ENCODE measurements at regions not wholly inside any gene's neighbourhood (a gene's known extent, or its start where the extent isn't known, plus 50 kb on each side); places are given as distances from the start of the nearest gene placed in this dataset.
"Not testable (repeated sequence)": the region's sequence is repeated elsewhere in the genome, so short reads cannot be mapped to it uniquely, and the experiment has no call there.

DNA sequence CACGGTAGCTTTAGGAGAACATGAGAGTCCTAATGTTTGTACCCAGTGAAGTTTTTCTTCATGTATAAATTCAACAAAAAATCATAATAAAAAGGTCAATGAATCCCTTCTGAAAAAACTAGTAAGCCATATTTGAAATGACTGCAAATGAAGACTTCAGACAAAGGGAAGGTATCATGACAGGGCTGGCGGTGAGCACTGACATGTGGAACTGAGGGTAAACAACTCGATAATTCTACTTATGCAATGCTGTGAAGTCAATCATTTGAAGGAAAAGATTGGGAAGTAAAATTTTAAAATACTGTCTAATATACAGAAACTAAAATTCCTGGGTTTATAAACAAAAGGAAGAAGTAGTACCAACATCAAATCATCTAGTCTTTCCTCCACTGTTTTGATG lies 190.2 kb upstream of the COPS8 start:
- DNase-seq (ENCODE audit: low read depth) = no peak

GRCh38 chr2:236896688-236897087 lies 189.0 kb upstream of the COPS8 start:
- DNase-seq (ENCODE audit: low read depth) = no peak

DNA sequence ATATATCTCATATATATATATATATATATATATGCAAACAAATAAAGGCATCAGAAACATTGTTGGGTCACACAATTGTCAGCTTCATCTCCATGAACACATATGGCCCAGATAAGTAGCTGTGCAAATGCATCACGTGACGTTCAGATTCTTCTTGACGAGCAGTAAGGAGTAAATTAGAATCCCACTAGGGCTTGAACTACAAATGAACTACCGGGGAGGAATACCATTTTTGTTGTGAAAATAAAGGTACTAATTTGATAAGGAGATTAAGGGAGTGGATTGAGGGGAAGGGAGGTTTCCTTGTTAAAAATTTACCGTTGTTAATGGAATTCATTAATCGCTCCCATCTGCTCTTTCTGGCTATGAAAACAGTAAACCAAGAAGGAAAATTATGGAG lies 186.5 kb upstream of the COPS8 start:
- DNase-seq (ENCODE audit: low read depth) = no peak

GRCh38 chr2:236899950-236900640 lies 185.6 kb upstream of the COPS8 start:
- no peak for DNase-seq (ENCODE audit: low read depth)

- no peak for DNase-seq (ENCODE audit: low read depth)
These were observed 183.7 kb upstream of the COPS8 start for GRCh38 chr2:236901956-236902355.

DNA sequence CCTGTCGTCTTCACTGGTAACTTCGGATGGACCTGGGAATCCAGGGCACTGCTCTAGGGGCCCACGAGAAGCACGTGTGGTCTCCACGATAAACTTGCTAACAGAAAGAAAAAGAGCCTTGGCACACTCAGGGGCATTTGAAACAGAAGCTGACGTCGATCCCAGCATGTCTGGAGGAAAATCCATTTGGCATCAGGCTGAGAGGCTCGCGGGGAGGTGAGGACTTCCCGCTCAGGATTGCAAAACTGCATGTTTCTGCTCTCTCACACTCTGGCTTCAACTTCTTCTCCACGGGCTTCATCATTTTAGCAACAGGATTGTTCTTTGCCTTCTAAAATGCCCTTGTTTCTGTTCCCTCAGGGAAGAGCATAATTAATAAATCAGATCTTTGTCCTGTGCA lies 181.7 kb upstream of the COPS8 start:
- no peak for DNase-seq (ENCODE audit: low read depth)

DNA sequence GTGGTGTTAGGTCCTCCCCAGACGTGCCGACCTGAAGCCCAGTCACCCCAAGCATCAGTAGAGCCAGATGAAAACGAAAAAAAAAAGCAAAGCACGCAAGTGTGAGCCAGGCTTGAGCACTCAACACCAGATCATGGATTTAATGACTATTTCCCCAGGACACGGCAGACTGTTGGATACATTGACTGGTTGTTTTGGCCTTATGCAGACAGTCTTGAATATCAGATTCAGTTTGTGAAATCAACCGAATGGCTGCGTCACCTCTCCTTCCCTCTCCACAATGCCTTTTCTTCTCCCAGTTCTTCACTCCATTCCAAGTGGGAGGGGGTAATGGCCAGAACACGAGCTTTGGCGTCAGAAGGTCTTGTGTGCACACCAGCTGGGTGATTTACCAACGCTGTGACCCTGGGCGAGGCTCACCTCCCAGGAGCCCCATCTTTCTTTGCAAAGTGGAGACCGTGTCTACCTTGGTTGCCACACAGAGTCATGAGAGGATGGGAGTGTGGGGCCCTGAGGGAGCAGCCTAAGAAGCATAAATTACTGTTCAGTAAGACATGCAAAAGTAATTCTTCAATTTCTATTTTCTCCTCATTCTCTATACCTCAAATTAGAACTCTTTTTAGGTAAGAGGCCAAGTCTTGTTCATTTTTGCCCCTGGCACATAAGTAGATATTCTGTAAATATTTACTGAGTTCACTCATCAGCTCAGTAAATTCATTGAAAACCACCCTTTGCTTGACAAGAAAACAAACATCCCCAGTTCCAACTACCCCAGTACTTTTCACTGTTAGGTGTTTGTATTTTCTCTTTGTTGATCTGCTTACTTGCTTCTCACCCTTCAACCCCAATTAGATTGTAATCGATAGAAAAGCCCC lies 181.1 kb upstream of the COPS8 start:
- DNase-seq (ENCODE audit: low read depth) = no peak

- DNase-seq (ENCODE audit: low read depth) = no peak
These were observed 179.7 kb upstream of the COPS8 start for GRCh38 chr2:236905976-236906375.

- no peak for DNase-seq (ENCODE audit: low read depth)
These were observed 177.1 kb upstream of the COPS8 start for GRCh38 chr2:236908439-236909192.

GRCh38 chr2:236909193-236909504 lies 176.5 kb upstream of the COPS8 start:
- no peak for DNase-seq (ENCODE audit: low read depth)

- DNase-seq (ENCODE audit: low read depth) = no peak
These were observed 175.9 kb upstream of the COPS8 start for GRCh38 chr2:236909802-236910201.

GRCh38 chr2:236910781-236911495 lies 174.8 kb upstream of the COPS8 start:
- no peak for DNase-seq (ENCODE audit: low read depth)

DNA sequence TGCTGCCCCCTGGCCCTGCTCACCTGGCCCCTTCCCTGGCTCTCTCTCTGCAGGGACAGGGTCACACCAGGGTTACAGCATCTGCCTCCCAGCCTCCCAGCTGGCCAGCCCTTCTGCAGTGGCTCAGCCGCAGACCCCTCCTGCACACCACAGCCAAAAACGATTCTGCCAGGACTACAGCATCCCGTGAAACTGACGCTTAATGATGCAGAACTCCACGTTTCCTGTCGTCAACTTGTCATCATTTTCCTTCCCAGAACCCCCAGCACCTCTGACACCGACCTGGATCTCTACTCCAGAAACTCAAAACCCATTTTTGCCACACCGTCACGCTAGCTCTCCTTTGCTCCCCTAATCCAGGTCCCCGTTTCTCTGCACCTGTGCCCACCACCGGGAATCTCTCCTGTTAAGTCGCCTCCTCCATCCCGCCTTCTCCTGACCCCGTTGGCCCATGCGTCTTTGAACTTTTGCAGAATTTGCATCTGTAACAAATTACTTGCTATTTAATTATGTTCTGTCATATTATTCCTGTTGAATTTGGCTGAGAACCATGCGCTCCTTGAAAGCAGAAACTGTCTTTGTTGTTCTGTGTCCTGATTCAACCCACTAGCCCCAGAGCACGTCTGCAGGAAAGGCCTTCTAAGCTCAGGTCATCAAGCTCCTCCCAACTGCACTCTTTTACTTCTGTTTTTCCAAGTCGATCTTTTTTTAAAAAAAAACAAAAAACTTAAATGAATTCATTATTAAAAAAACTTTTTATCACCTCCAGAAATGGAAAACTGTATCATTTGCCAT lies 173.2 kb upstream of the COPS8 start:
- DNase-seq (ENCODE audit: low read depth) = no peak

GRCh38 chr2:236915186-236915585 lies 170.5 kb upstream of the COPS8 start:
- peak; percentile 19 for DNase-seq (ENCODE audit: low read depth)

GRCh38 chr2:236915726-236916125 lies 170.0 kb upstream of the COPS8 start:
- DNase-seq (ENCODE audit: low read depth) = no peak

- DNase-seq (ENCODE audit: low read depth) = no peak
These were observed 169.5 kb upstream of the COPS8 start for GRCh38 chr2:236916181-236916580.

- no peak for DNase-seq (ENCODE audit: low read depth)
These were observed 169.0 kb upstream of the COPS8 start for GRCh38 chr2:236916651-236917050.

GRCh38 chr2:236917164-236917563 lies 168.5 kb upstream of the COPS8 start:
- DNase-seq (ENCODE audit: low read depth) = no peak

DNA sequence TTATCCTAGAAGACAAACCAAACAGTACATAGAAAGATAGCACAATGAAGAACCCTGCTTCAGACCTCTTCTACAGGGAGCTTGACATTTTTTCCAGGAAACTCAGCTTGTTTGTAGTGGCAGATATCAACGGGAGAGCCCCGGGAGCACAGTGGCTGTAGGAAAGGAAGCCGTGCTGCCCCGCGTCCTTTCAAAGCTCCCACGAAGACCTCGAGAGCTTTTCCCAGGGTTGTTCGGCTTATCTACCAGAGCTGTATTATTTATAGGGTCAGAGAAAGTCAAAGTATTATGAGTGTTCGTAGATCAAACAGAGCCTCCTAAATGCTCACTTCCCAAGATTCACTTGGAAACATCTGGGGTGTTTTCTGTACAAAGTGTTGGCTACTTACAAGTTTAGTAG lies 167.1 kb upstream of the COPS8 start:
- DNase-seq (ENCODE audit: low read depth) = no peak

GRCh38 chr2:236919209-236919608 lies 166.5 kb upstream of the COPS8 start:
- no peak for DNase-seq (ENCODE audit: low read depth)

DNA sequence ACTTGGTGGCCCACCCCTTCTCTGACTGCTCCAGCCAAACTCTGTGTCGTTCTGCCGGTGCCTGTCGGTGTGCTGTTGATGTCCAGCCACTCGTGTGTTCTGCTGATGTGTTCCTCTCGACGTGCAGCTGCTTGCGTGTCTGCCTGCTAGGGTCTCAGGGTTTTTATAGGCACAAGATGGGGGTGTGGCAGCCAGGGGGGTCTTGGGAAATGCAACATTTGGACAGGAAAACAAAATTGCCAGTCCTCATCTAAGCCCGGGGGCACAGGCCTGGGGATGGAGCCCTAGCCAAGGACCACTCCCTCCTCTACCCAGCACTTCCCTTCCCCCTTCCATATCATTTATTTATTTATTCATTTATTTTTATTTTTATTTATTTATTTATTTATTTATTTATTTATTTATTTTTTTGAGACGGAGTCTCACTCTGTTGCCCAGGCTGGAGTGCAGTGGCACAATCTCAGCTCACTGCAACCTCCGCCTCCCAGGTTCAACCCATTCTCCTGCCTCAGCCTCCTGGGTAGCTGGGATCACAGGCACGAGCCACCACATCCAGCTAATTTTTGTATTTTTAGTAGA lies 165.8 kb upstream of the COPS8 start:
- DNase-seq (ENCODE audit: low read depth) = not testable (repeated sequence)
